Epithelial cell of proximal tubule (primary cell): ENCODE measurements at regions not wholly inside any gene's neighbourhood (a gene's known extent, or its start where the extent isn't known, plus 50 kb on each side); places are given as distances from the start of the nearest gene placed in this dataset.

Experiments
- DNase-seq: peaks from one replicate; pipeline ENCODE4 v3.0.0-alpha.2; 2011; ENCODE audit warnings: low read depth
- H3K4me3 ChIP-seq: 2 replicates; pipeline ENCODE4 v1.5.1; 2011; ENCODE audit warnings: low read depth, mild to moderate bottlenecking, low read length
- CTCF ChIP-seq: conservative IDR thresholded peaks from 2 replicates; pipeline ENCODE4 v1.5.1; 2012; ENCODE audit warnings: low read depth, mild to moderate bottlenecking, low read length

GRCh38 chr15:57862761-57863160 lies 156.2 kb downstream of the POLR2M start:
- H3K4me3 ChIP-seq: no peak overlapping the region
- DNase-seq: no peak
- TF ChIP-seq CTCF: no peak

- DNase-seq: no peak
Observed at GRCh38 chr15:57865294-57865693, 158.8 kb downstream of the POLR2M start.

DNA sequence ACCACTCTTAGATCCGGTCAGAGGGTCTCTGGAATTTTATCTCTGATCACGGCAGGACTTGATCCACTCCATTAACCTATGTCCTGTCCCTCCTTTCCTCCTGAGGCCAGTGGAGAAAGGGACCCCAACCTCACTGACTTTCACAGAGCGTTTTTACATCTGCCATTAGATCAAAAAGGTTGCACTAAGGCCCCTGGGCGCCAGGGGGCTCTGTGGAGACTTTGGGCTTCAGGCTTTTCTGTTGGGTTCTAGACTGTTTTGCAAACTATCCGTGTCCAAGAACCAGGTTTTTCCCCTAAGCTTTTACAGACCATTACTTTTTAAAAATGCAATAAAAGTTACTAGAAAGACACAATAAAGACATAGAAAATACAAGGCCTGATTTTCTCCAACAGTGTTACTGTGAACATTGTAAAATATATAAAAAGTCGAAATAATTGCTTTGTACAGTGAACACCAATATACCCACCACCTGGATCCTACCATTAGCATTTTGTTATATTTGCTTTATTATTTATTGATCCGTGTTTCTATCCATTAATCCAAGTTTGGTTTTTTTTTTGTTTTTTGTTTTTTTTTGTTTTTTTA lies 159.7 kb downstream of the POLR2M start:
- H3K4me3 ChIP-seq: no peak overlapping the region
- peak; percentile 96 for TF ChIP-seq CTCF
- DNase-seq: no peak

More at GRCh38 chr15:57865294-57865693, 158.8 kb downstream of the POLR2M start:
- no peak overlapping the region for H3K4me3 ChIP-seq
- peak; percentile 65 for TF ChIP-seq CTCF

- no peak for DNase-seq
- no peak overlapping the region for H3K4me3 ChIP-seq
- TF ChIP-seq CTCF: no peak
Observed at GRCh38 chr15:57867970-57868798, 161.7 kb downstream of the POLR2M start.

GRCh38 chr15:57870667-57871066 lies 164.2 kb downstream of the POLR2M start:
- H3K4me3 ChIP-seq: no peak overlapping the region
- DNase-seq: no peak
- no peak for TF ChIP-seq CTCF

- H3K4me3 ChIP-seq: no peak overlapping the region
- TF ChIP-seq CTCF: no peak
- no peak for DNase-seq
Observed at GRCh38 chr15:57872281-57873030, 165.9 kb downstream of the POLR2M start.
